Astrocyte (in vitro differentiated cells and primary cell): ENCODE measurements at regions not wholly inside any gene's neighbourhood (a gene's known extent, or its start where the extent isn't known, plus 50 kb on each side); places are given as distances from the start of the nearest gene placed in this dataset.
A peak's percentile ranks its signal among the peaks of the same experiment; 100 is the strongest.

Experiments
- DNase-seq: peaks from one replicate; pipeline ENCODE4 v3.0.0-alpha.2; 2010; ENCODE audit warnings: low read depth
- FAIRE-seq: peaks from 2 replicates; lab custom pipeline; 2011; peaks lifted over from hg19 to GRCh38; lab: Jason Lieb, UNC
- H2AFZ ChIP-seq: 2 replicates; pipeline ENCODE4 v1.6.0; 2012; ENCODE audit warnings: low read depth, low read length, inconsistent platforms
- H3K27ac ChIP-seq: 2 replicates; pipeline ENCODE4 v1.5.1; 2011; ENCODE audit warnings: low read depth, low read length, inconsistent platforms
- H3K27me3 ChIP-seq: 2 replicates; pipeline ENCODE4 v1.6.0; 2011; ENCODE audit warnings: low read length, inconsistent platforms; ENCODE audit not compliant: insufficient read depth
- H3K36me3 ChIP-seq: 2 replicates; pipeline ENCODE4 v1.5.1; 2011; ENCODE audit warnings: low read length, inconsistent platforms; ENCODE audit not compliant: insufficient read depth
- H3K4me1 ChIP-seq: 2 replicates; pipeline ENCODE4 v1.5.1; 2011; ENCODE audit warnings: low read length, inconsistent platforms; ENCODE audit not compliant: insufficient read depth
- H3K4me2 ChIP-seq: 2 replicates; pipeline ENCODE4 v1.6.0; 2012; ENCODE audit warnings: low read length, inconsistent platforms
- H3K4me3 ChIP-seq: 2 replicates; pipeline ENCODE4 v1.5.1; 2011; ENCODE audit warnings: low read depth, mild to moderate bottlenecking, low read length, inconsistent platforms; ENCODE audit not compliant: insufficient read depth
- H3K79me2 ChIP-seq: 2 replicates; pipeline ENCODE4 v1.6.0; 2012; ENCODE audit warnings: mild to moderate bottlenecking, low read length, inconsistent platforms; ENCODE audit not compliant: insufficient read depth
- H3K9ac ChIP-seq: 2 replicates; pipeline ENCODE4 v1.6.0; 2012; ENCODE audit warnings: mild to moderate bottlenecking, low read length, inconsistent platforms
- H3K9me3 ChIP-seq: 2 replicates; pipeline ENCODE4 v1.5.1; 2012; ENCODE audit warnings: low read depth, mild to moderate bottlenecking, low read length, inconsistent platforms; ENCODE audit not compliant: insufficient read depth
- H4K20me1 ChIP-seq: 2 replicates; pipeline ENCODE4 v1.6.0; 2012; ENCODE audit warnings: low read length, inconsistent platforms; ENCODE audit not compliant: insufficient read depth
- H3K27ac Mint-ChIP-seq: one replicate; pipeline ENCODE4 v1.8.0; 2021; ENCODE audit warnings: mild to moderate bottlenecking, mixed read lengths; ENCODE audit not compliant: unreplicated experiment
- H3K27me3 Mint-ChIP-seq: one replicate; pipeline ENCODE4 v1.8.0; 2021; ENCODE audit warnings: low read depth, mixed read lengths; ENCODE audit not compliant: unreplicated experiment
- H3K36me3 Mint-ChIP-seq: one replicate; pipeline ENCODE4 v1.8.0; 2021; ENCODE audit warnings: low read depth, mixed read lengths; ENCODE audit not compliant: unreplicated experiment
- H3K4me1 Mint-ChIP-seq: one replicate; pipeline ENCODE4 v1.8.0; 2021; ENCODE audit warnings: low read depth, mixed read lengths; ENCODE audit not compliant: unreplicated experiment
- H3K4me3 Mint-ChIP-seq: one replicate; pipeline ENCODE4 v1.8.0; 2021; ENCODE audit warnings: mild to moderate bottlenecking, moderate library complexity, mixed read lengths; ENCODE audit not compliant: unreplicated experiment
- H3K9me3 Mint-ChIP-seq: one replicate; pipeline ENCODE4 v1.8.0; 2021; ENCODE audit warnings: mild to moderate bottlenecking, mixed read lengths; ENCODE audit not compliant: unreplicated experiment
- CTCF ChIP-seq: IDR thresholded peaks from 2 replicates; pipeline ENCODE4 v1.5.1; 2011; ENCODE audit warnings: low read depth, mild to moderate bottlenecking, inconsistent platforms, low read length, moderate library complexity; ENCODE audit not compliant: insufficient read depth
- EZH2 ChIP-seq: IDR thresholded peaks from 2 replicates; pipeline ENCODE4 v1.6.1; 2012; ENCODE audit warnings: mild to moderate bottlenecking, low read length, inconsistent platforms; ENCODE audit not compliant: insufficient read depth

GRCh38 chr11:95337972-95338429 is 107.0 kb upstream of the SESN3 start:
- Mint-ChIP-seq H3K9me3 (no peaks in the 10 kb centered on the region), H3K27ac (no peak overlapping the region), H3K27me3 (no peaks in the 10 kb centered on the region), H3K36me3 (no peaks in the 10 kb centered on the region), H3K4me1 (peaks cover 11% of the 10 kb centered on the region), H3K4me3 (no peak overlapping the region)
- no peaks in the 10 kb centered on the region for H4K20me1 ChIP-seq
- H3K9ac ChIP-seq = no peak overlapping the region
- H3K79me2 ChIP-seq = no peaks in the 10 kb centered on the region
- no peaks in the 10 kb centered on the region for H3K9me3 ChIP-seq
- H2AFZ ChIP-seq = peak overlapping the region; percentile 84
- peaks cover 26% of the 10 kb centered on the region for H3K4me1 ChIP-seq
- peak overlapping the region; percentile 85 for H3K4me2 ChIP-seq
- TF ChIP-seq EZH2 (no peak), CTCF (no peak)
- H3K4me3 ChIP-seq = no peak overlapping the region
- no peaks in the 10 kb centered on the region for H3K36me3 ChIP-seq
- FAIRE-seq (no peak), DNase-seq (peak; percentile 53)
- H3K27ac ChIP-seq = peak overlapping the region; percentile 17
- H3K27me3 ChIP-seq = no peaks in the 10 kb centered on the region

GRCh38 chr11:95337175-95337957 is 106.4 kb upstream of the SESN3 start:
- no peak for FAIRE-seq
- Mint-ChIP-seq H3K4me3 (no peak overlapping the region), H3K27me3 (no peaks in the 10 kb centered on the region), H3K4me1 (peaks cover 11% of the 10 kb centered on the region), H3K27ac (no peak overlapping the region), H3K36me3 (no peaks in the 10 kb centered on the region), H3K9me3 (no peaks in the 10 kb centered on the region)
- Histone ChIP-seq H4K20me1 (no peaks in the 10 kb centered on the region), H2AFZ (peak overlapping the region; percentile 84), H3K9me3 (no peaks in the 10 kb centered on the region), H3K4me1 (peaks cover 26% of the 10 kb centered on the region), H3K4me3 (peak overlapping the region; percentile 34), H3K36me3 (no peaks in the 10 kb centered on the region), H3K9ac (peak overlapping the region; percentile 68), H3K4me2 (peak overlapping the region; percentile 85), H3K27me3 (no peaks in the 10 kb centered on the region), H3K79me2 (no peaks in the 10 kb centered on the region), H3K27ac (peak overlapping the region; percentile 17)
- TF ChIP-seq CTCF (no peak), EZH2 (no peak)
- peak; percentile 66 for DNase-seq

- FAIRE-seq = no peak
- Mint-ChIP-seq H3K4me1 (peaks cover 6% of the 10 kb centered on the region), H3K27ac (peak overlapping the region; percentile 0), H3K9me3 (no peaks in the 10 kb centered on the region), H3K4me3 (no peak overlapping the region), H3K36me3 (no peaks in the 10 kb centered on the region), H3K27me3 (no peaks in the 10 kb centered on the region)
- no peaks in the 10 kb centered on the region for H3K9me3 ChIP-seq
- no peaks in the 10 kb centered on the region for H4K20me1 ChIP-seq
- TF ChIP-seq CTCF = no peak
- TF ChIP-seq EZH2 = no peak
- H3K27me3 ChIP-seq = no peaks in the 10 kb centered on the region
- no peak for DNase-seq
- no peak overlapping the region for H2AFZ ChIP-seq
- H3K27ac ChIP-seq = no peak overlapping the region
- no peak overlapping the region for H3K4me2 ChIP-seq
- H3K36me3 ChIP-seq = no peaks in the 10 kb centered on the region
- no peak overlapping the region for H3K9ac ChIP-seq
- no peaks in the 10 kb centered on the region for H3K79me2 ChIP-seq
- H3K4me3 ChIP-seq = no peak overlapping the region
- peaks cover 26% of the 10 kb centered on the region for H3K4me1 ChIP-seq
Observed at GRCh38 chr11:95335989-95336388, 105.0 kb upstream of the SESN3 start.
